GM12865 (cell line): ENCODE measurements at regions not wholly inside any gene's neighbourhood (a gene's known extent, or its start where the extent isn't known, plus 50 kb on each side); places are given as distances from the start of the nearest gene placed in this dataset.
A peak's percentile ranks its signal among the peaks of the same experiment; 100 is the strongest.

Experiments
- DNase-seq: peaks from one replicate; pipeline ENCODE4 v3.0.0; 2010; ENCODE audit warnings: low read depth
- H3K4me3 ChIP-seq: 2 replicates; pipeline ENCODE4 v1.5.1; 2011; ENCODE audit warnings: mild to moderate bottlenecking, low read depth, low read length, control low read depth
- TF ChIP-seq, protein P1 (sequence below): IDR thresholded peaks from 2 replicates; pipeline ENCODE4 v1.5.1; 2011; ENCODE audit warnings: low read length, control low read depth, low read depth, inconsistent platforms; ENCODE audit not compliant: insufficient read depth; ENCODE audit errors: missing control alignments

DNA sequence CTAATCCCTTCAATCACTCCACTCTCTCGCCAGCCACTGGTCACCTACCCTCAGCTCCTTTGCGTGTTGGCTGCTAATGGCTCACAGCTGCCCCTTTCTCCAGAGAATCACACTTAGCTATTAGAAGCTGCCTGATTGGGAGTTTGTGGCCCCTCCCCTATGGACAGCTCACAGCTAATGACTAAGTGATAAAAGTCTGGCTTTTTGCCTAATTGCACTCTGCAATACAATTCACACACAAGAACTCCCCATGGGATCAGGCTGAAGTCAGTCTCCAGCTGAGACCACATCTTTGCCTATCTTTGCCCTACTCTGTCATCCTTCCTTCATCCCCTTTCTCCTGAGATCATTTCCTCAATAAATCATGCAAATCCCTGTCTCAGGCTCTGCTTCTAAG lies 701.9 kb upstream of the RAB6C start:
- no peak for DNase-seq
- TF ChIP-seq, protein P1, sequence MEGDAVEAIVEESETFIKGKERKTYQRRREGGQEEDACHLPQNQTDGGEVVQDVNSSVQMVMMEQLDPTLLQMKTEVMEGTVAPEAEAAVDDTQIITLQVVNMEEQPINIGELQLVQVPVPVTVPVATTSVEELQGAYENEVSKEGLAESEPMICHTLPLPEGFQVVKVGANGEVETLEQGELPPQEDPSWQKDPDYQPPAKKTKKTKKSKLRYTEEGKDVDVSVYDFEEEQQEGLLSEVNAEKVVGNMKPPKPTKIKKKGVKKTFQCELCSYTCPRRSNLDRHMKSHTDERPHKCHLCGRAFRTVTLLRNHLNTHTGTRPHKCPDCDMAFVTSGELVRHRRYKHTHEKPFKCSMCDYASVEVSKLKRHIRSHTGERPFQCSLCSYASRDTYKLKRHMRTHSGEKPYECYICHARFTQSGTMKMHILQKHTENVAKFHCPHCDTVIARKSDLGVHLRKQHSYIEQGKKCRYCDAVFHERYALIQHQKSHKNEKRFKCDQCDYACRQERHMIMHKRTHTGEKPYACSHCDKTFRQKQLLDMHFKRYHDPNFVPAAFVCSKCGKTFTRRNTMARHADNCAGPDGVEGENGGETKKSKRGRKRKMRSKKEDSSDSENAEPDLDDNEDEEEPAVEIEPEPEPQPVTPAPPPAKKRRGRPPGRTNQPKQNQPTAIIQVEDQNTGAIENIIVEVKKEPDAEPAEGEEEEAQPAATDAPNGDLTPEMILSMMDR: no peak
- no peak overlapping the region for H3K4me3 ChIP-seq

DNA sequence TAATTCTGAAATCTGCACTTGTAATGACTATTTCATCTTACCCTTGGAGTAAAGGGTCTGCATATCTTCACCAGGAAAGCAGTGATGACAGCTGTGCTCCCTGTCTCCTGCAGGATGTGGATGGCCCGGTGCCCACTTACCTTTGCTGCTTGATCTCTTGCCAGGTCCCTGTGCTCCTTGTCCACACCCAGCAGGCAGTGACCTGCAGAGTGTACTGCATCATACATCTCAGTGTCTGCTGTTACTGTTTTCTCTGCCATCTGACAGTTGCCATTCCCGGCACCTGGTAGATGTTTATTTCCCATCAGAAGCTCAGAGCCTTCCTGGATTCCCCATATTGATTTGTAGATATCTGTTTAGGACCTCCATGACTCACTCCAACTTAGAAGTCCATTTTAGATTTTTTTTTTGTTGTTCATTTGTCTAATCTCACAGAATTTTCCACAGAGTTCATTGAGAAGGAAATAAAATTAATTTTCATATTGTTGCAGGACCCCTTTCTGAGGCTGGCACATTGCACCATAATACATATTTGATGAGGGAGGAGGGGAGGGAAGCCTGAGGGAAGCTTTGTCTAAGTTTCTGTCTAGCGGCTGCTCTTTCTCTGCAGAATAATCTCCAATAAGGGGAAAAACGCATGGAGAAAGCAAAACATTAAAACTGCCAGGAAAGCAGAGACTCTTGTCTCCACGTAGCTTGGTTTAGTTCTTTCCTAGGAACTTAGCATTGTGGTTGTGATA lies 697.5 kb upstream of the RAB6C start:
- TF ChIP-seq, protein P1: no peak
- no peak overlapping the region for H3K4me3 ChIP-seq
- no peak for DNase-seq

DNA sequence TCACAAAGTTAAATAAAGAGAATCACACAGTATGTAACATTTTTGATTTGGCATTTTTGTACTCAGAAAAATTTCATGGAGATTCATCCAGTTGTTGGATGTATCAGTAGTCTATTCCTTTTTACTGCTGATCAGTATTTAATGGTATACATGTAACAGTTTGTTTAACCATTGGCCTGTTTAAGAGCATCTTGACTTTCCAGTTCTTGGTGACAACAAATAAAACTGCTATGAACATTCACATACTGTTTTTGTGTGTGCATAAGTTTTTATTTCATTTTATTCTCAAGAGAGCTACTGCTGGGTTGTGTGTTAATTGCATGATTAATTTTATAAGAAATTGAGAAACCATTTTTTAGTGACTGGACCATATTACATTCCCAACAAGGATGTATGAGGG lies 694.5 kb upstream of the RAB6C start:
- H3K4me3 ChIP-seq: no peak overlapping the region
- no peak for DNase-seq
- TF ChIP-seq, protein P1: no peak

GRCh38 chr2:129293326-129293725 lies 686.1 kb upstream of the RAB6C start:
- no peak overlapping the region for H3K4me3 ChIP-seq
- TF ChIP-seq, protein P1: no peak
- no peak for DNase-seq

DNA sequence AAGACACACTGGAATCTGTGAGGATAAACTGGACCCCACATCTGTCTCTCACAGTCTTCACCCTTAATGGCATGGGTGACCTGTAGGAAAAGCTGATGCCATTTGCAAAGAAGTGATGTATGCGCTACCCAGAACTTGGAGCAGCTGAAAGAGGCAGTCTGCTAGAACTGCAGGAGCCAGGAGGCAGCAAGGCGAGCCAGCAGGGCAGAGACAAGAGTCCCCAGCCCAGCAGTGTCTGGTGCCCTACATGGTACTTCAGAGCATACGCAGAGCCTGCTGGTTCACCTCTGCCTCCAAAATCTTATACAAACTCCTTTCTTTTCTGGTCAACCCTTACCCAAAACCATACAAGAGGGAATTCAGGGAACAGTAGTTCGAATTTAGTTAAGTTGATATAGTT lies 683.1 kb upstream of the RAB6C start:
- TF ChIP-seq, protein P1: no peak
- no peak for DNase-seq
- no peak overlapping the region for H3K4me3 ChIP-seq

DNA sequence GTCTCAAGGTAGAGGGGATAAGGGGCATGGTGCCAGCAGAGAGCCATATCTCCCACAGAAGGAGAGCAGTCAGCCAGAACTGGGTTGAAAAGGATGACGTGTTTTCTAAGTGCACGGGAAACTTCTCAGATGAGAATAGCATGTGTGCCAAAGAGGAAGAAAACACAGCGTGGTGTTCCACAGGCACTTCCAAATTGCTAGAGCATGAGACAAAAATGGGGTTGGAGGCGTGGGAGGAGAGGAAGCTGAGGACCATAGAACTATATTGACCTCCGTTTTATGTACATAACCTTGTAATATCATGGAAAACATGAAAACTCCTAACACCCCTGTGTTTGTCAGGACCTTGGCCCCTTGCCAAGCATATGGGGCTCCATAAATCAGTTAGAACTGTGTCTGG lies 682.7 kb upstream of the RAB6C start:
- no peak overlapping the region for H3K4me3 ChIP-seq
- TF ChIP-seq, protein P1: no peak
- DNase-seq: no peak

GRCh38 chr2:129297430-129297829 lies 682.0 kb upstream of the RAB6C start:
- DNase-seq: no peak

More at GRCh38 chr2:129297430-129297829, 682.0 kb upstream of the RAB6C start:
- TF ChIP-seq, protein P1: peak; percentile 19
- no peak overlapping the region for H3K4me3 ChIP-seq
